Ishikawa (cell line): ENCODE measurements at regions not wholly inside any gene's neighbourhood (a gene's known extent, or its start where the extent isn't known, plus 50 kb on each side); places are given as distances from the start of the nearest gene placed in this dataset.

Experiments used
- CEBPB ChIP-seq: IDR thresholded peaks from 2 replicates; pipeline ENCODE4 v1.6.1; 2012
- CREB1 ChIP-seq: IDR thresholded peaks from 2 replicates; pipeline ENCODE4 v1.6.1; 2012; ENCODE audit warnings: low read depth
- EGR1 ChIP-seq: IDR thresholded peaks from 2 replicates; pipeline ENCODE4 v1.6.1; 2012
- EP300 ChIP-seq: IDR thresholded peaks from 2 replicates; pipeline ENCODE4 v1.6.1; 2012; ENCODE audit warnings: borderline replicate concordance
- FOXM1 ChIP-seq: IDR thresholded peaks from 2 replicates; pipeline ENCODE4 v1.6.1; 2012; ENCODE audit warnings: low read depth, borderline replicate concordance
- MAX ChIP-seq: IDR thresholded peaks from 2 replicates; pipeline ENCODE4 v1.6.1; 2012
- NFIC ChIP-seq: IDR thresholded peaks from 2 replicates; pipeline ENCODE4 v1.6.1; 2012
- RAD21 ChIP-seq: IDR thresholded peaks from 2 replicates; pipeline ENCODE4 v1.6.1; 2012; ENCODE audit warnings: low read depth
- TAF1 ChIP-seq: IDR thresholded peaks from 2 replicates; pipeline ENCODE4 v1.6.1; 2012; ENCODE audit warnings: low read depth, mild to moderate bottlenecking
- TCF12 ChIP-seq: IDR thresholded peaks from 2 replicates; pipeline ENCODE4 v1.6.1; 2012; ENCODE audit warnings: low read depth
- TEAD4 ChIP-seq: IDR thresholded peaks from 2 replicates; pipeline ENCODE4 v1.6.1; 2012
- USF1 ChIP-seq: IDR thresholded peaks from 2 replicates; pipeline ENCODE4 v1.6.1; 2012
- YY1 ChIP-seq: IDR thresholded peaks from 2 replicates; pipeline ENCODE4 v1.6.1; 2012; ENCODE audit warnings: low read depth
- ZBTB7A ChIP-seq: IDR thresholded peaks from 2 replicates; pipeline ENCODE4 v1.6.1; 2012; ENCODE audit warnings: low read depth
- TF ChIP-seq, protein P1 (sequence below): IDR thresholded peaks from 2 replicates; pipeline ENCODE4 v1.6.1; 2012; ENCODE audit warnings: low read depth, mild to moderate bottlenecking

- TF ChIP-seq TEAD4 (no peak), RAD21 (no peak)
Observed at GRCh38 chr5:121500310-121500709, 351.4 kb upstream of the FTMT start.

DNA sequence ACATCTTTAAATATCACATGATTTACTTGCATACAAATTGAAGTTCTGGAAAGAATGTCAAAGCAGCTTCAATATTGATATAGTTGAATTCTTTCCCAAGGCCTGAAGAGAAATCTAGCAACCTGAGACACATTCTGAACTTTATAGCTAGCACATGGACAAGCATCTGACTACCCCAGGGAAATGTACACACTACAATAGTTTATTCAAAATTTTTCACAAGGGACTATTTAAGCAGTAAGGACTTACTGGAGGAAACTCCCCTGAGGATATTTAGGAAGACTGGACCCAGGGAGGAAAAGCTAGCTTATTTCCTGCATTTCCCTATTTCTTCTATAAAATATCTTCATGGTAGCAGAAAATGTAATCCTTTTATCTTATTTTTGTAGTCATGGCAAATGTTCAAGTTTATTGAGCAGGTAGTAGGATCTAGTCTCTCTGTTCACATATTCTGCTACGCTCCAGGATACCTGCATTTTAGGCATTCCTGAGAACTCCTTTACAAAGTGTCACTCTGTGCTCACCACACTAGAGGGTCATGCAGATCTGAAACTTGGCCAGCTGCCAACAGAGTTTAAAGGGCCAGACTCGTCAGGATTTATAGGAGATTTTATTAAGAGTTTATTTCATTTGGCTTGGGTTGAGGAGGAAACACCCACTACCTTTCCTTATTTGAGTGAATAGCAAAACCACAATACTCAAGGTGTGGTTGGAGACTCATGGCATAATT lies 348.4 kb upstream of the FTMT start:
- peak; percentile 87 for TF ChIP-seq NFIC
- TF ChIP-seq MAX: no peak
- TF ChIP-seq TEAD4: peak; percentile 74
- TF ChIP-seq USF1: no peak

DNA sequence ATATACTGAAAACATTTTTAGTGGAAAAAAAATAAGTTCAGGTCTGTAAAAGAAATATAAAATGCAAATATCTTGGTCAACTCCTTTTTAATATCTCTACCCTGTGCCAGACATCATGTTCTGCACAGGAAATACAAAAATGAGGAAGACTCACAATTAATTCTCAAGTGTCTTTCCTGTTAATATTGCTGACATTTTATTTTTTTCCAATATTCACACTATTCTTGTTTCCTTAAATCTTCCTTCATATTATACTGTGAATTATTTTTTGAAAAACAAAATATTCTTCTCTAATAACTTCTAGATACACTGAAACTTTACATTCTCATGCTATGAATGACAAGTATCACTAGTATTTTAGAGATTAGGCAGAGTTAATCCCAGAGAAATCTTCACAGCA lies 334.7 kb upstream of the FTMT start:
- TF ChIP-seq CEBPB: no peak
- no peak for TF ChIP-seq MAX
- no peak for TF ChIP-seq TEAD4
- no peak for TF ChIP-seq NFIC
- TF ChIP-seq EGR1: no peak
- no peak for TF ChIP-seq RAD21
- TF ChIP-seq ZBTB7A: no peak
- TF ChIP-seq CREB1: no peak
- TF ChIP-seq, protein P1, sequence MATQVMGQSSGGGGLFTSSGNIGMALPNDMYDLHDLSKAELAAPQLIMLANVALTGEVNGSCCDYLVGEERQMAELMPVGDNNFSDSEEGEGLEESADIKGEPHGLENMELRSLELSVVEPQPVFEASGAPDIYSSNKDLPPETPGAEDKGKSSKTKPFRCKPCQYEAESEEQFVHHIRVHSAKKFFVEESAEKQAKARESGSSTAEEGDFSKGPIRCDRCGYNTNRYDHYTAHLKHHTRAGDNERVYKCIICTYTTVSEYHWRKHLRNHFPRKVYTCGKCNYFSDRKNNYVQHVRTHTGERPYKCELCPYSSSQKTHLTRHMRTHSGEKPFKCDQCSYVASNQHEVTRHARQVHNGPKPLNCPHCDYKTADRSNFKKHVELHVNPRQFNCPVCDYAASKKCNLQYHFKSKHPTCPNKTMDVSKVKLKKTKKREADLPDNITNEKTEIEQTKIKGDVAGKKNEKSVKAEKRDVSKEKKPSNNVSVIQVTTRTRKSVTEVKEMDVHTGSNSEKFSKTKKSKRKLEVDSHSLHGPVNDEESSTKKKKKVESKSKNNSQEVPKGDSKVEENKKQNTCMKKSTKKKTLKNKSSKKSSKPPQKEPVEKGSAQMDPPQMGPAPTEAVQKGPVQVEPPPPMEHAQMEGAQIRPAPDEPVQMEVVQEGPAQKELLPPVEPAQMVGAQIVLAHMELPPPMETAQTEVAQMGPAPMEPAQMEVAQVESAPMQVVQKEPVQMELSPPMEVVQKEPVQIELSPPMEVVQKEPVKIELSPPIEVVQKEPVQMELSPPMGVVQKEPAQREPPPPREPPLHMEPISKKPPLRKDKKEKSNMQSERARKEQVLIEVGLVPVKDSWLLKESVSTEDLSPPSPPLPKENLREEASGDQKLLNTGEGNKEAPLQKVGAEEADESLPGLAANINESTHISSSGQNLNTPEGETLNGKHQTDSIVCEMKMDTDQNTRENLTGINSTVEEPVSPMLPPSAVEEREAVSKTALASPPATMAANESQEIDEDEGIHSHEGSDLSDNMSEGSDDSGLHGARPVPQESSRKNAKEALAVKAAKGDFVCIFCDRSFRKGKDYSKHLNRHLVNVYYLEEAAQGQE: no peak
- TF ChIP-seq EP300: no peak
- no peak for TF ChIP-seq TAF1
- TF ChIP-seq FOXM1: no peak
- no peak for TF ChIP-seq TCF12
- no peak for TF ChIP-seq YY1
- TF ChIP-seq USF1: no peak

DNA sequence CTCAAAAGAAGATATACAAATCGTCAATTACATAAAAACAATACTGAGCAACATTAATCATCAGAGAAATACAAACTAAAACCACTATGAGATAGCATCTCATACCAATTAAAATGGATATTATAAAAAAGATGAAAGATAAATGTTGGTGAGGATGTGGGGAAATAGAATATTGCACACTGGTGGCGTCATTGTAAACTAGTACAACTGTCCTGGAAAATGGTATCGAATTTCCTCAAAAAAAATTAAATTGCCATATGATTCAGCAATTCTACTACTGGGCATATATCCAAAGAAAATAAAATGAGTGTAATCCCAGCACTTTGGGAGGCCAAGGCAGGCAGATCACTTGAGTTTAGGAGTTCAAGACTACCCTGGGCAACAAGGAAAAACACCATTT lies 326.0 kb upstream of the FTMT start:
- TF ChIP-seq RAD21: no peak
- TF ChIP-seq EP300: no peak
- no peak for TF ChIP-seq TEAD4
- TF ChIP-seq ZBTB7A: no peak
- TF ChIP-seq TAF1: no peak
- TF ChIP-seq FOXM1: no peak
- TF ChIP-seq YY1: no peak
- TF ChIP-seq NFIC: no peak
- no peak for TF ChIP-seq MAX
- TF ChIP-seq USF1: no peak
- no peak for TF ChIP-seq CREB1
- no peak for TF ChIP-seq CEBPB
- TF ChIP-seq TCF12: no peak
- no peak for TF ChIP-seq EGR1
- TF ChIP-seq, protein P1: no peak

DNA sequence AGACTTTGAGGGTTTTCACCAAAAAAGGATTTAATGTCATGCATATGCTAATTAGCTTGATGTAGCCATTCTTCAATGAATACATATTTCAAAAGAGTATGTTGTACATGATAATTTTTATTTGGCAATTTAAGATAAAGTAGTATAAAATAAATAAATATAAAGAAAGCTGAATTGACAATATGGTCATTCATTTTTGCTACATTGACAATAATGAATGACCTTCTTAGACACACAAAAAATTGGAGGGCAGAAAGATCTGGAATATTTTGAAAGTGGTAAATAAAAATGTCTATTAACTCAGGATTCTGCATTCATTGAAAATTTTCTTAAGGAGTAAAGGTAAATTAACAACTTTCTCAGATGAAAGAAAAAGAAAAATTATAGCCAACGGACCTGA lies 324.8 kb upstream of the FTMT start:
- TF ChIP-seq, protein P1: no peak
- no peak for TF ChIP-seq RAD21
- no peak for TF ChIP-seq TAF1
- TF ChIP-seq TEAD4: no peak
